Nephron (organoid): ENCODE measurements at regions not wholly inside any gene's neighbourhood (a gene's known extent, or its start where the extent isn't known, plus 50 kb on each side); places are given as distances from the start of the nearest gene placed in this dataset.

ENCODE experiments used
- H3K27ac Mint-ChIP-seq, 3 experiments: 2 replicates each; pipeline ENCODE4 v1.8.0; 2020; ENCODE audit warnings: mixed read lengths in 3 of 3, mild to moderate bottlenecking in 2 of 3, moderate library complexity in 1 of 3
- H3K27me3 Mint-ChIP-seq: 2 replicates; pipeline ENCODE4 v1.8.0; 2021; ENCODE audit warnings: low read depth, mild to moderate bottlenecking, moderate library complexity, mixed read lengths
- H3K36me3 Mint-ChIP-seq: 2 replicates; pipeline ENCODE4 v1.8.0; 2020; ENCODE audit warnings: low read depth, mixed read lengths
- H3K4me1 Mint-ChIP-seq: 2 replicates; pipeline ENCODE4 v1.8.0; 2020; ENCODE audit warnings: mixed read lengths
- H3K4me3 Mint-ChIP-seq, 3 experiments: 2 replicates each; pipeline ENCODE4 v1.8.0; 2020; ENCODE audit warnings: mild to moderate bottlenecking in 3 of 3, mixed read lengths in 3 of 3, moderate library complexity in 2 of 3
- H3K9me3 Mint-ChIP-seq: 2 replicates; pipeline ENCODE4 v1.8.0; 2020; ENCODE audit warnings: mixed read lengths
- TF ChIP-seq, protein P1 (sequence below), 3 experiments: fragments of 200-600 bp; sonication (generic); IDR thresholded peaks; one replicate each; pipeline ENCODE4 v1.5.0; 2021; ENCODE audit warnings: antibody characterized with exemption in 3 of 3; ENCODE audit not compliant: unreplicated experiment in 3 of 3

DNA sequence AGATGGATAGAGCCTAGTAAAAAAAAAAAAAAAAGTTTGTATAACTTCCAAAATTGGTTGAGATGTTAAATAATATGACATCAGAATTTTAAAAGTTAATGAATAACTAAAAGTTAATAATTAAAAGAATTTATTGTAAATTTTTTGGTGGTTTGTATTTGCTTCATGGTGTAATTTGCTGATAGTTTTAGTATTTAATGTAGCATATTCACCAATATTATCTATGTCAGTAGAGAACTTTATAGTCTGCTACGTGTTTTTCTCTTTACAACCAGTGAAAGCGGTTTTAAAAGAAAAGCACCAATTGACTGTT is 51.8 kb upstream of the STEAP4 start:
- peaks cover 11% of the 10 kb centered on the region for H3K4me1 Mint-ChIP-seq
- no peaks in the 10 kb centered on the region for H3K9me3 Mint-ChIP-seq
- no peaks in the 10 kb centered on the region for H3K36me3 Mint-ChIP-seq
- H3K4me3 Mint-ChIP-seq = no peak overlapping the region
- no peaks in the 10 kb centered on the region for H3K27me3 Mint-ChIP-seq
- H3K27ac Mint-ChIP-seq = peak overlapping the region in 1 of 3 experiments; percentile 6
- TF ChIP-seq, protein P1, sequence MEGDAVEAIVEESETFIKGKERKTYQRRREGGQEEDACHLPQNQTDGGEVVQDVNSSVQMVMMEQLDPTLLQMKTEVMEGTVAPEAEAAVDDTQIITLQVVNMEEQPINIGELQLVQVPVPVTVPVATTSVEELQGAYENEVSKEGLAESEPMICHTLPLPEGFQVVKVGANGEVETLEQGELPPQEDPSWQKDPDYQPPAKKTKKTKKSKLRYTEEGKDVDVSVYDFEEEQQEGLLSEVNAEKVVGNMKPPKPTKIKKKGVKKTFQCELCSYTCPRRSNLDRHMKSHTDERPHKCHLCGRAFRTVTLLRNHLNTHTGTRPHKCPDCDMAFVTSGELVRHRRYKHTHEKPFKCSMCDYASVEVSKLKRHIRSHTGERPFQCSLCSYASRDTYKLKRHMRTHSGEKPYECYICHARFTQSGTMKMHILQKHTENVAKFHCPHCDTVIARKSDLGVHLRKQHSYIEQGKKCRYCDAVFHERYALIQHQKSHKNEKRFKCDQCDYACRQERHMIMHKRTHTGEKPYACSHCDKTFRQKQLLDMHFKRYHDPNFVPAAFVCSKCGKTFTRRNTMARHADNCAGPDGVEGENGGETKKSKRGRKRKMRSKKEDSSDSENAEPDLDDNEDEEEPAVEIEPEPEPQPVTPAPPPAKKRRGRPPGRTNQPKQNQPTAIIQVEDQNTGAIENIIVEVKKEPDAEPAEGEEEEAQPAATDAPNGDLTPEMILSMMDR (IDR thresholded peaks at IDR 0.05; ENCODE audit: unreplicated experiment in 3 of 3) = no peak

DNA sequence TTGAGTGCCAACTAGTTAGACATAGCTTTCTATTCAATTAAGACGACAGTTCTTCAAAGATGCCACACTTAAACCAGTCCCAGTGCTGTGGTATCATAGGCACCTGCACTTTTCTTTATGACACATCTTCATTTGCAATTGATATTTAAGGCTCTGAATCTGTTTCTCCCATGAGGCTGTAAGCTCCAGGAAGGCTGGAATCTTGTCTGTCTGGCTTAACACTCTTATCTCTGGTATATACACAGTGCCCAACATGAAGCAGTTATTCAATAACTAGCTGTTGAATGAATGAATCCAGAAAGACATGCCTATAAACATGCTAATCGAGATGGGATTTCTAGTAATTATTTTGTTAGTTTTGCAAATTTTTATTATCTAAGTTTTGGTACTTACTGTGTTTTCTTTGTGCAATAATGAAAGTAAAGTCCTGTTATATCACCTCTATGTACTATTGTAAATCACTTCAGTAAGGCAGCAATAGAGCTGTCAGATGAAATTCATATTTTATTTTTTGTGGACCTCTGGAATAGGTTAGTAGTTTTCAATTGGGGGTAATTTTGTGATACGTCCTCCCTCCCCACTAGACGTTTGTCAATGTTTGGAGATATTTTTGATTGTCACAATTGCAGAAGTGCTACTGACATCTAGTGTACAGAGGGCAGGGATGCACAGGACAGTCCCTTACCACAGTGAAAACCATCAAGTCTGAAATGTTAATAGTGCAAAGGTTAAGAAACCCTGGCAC is 51.3 kb upstream of the STEAP4 start:
- Mint-ChIP-seq H3K4me3 (no peak overlapping the region), H3K27ac (peak overlapping the region in 1 of 3 experiments; percentile 6), H3K27me3 (no peaks in the 10 kb centered on the region), H3K9me3 (no peaks in the 10 kb centered on the region), H3K36me3 (no peaks in the 10 kb centered on the region), H3K4me1 (peaks cover 11% of the 10 kb centered on the region)
- TF ChIP-seq, protein P1 (IDR thresholded peaks at IDR 0.05; ENCODE audit: unreplicated experiment in 3 of 3) = peak in 1 of 3 experiments; percentile 14

DNA sequence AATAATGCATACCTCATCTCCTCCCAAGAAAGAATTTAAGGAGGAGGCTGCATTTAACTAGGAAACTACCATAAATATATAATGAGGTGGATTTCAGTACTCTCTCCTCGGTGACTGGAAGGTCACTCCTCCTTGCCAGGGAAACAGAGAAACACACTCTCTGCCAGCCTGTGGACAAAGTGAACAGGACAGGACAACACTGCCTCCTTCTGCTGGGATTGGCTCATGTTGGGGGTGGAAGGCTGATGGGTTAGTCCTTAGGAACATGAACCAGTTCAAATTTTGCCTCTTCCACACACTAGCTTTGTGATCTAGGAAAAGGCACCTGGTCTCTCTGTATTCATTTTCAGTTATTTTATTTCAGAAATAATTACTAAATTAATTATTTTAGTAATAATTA is 50.6 kb upstream of the STEAP4 start:
- H3K36me3 Mint-ChIP-seq = no peaks in the 10 kb centered on the region

More for the DNA sequence above, 50.6 kb upstream of the STEAP4 start:
- TF ChIP-seq, protein P1 (IDR thresholded peaks at IDR 0.05; ENCODE audit: unreplicated experiment in 3 of 3) = no peak
- Mint-ChIP-seq H3K27me3 (no peaks in the 10 kb centered on the region), H3K9me3 (no peaks in the 10 kb centered on the region), H3K4me3 (no peak overlapping the region), H3K27ac (no peak overlapping the region), H3K4me1 (peaks cover 11% of the 10 kb centered on the region)
